GM21423 (cell line): ENCODE measurements at regions not wholly inside any gene's neighbourhood (a gene's known extent, or its start where the extent isn't known, plus 50 kb on each side); places are given as distances from the start of the nearest gene placed in this dataset.

Experiments used
- ATAC-seq: cut with Tn5 transposase; IDR thresholded peaks from one replicate; pipeline ENCODE4 v1.9.1; 2021; ENCODE audit warnings: mild to moderate bottlenecking, moderate library complexity; ENCODE audit not compliant: unreplicated experiment

- no peak for ATAC-seq
These were observed 119.2 kb downstream of the ACKR3 start for GRCh38 chr2:236688563-236689392.

- ATAC-seq, result no peak
These were observed 119.7 kb downstream of the ACKR3 start for GRCh38 chr2:236689393-236689700.

DNA sequence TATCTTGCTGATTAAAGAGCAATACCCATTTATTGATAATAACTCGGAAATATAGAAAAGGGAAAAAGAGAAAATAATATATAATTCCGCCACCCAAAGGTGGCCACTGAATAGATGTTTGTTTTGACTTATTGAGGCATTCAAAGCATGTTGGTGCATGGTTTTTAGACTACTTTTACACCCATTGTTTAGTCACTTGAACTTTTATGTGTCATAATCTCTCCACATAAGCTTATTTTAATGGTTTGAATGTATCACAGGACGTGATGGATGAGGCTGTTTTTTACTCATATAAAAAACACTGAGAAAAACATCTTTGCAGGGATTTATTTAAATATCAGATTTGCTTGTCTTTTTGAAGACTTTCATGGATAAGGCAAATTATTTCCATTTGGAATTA, 120.4 kb downstream of the ACKR3 start:
- ATAC-seq, result no peak

GRCh38 chr2:236690726-236691125, 121.1 kb downstream of the ACKR3 start:
- no peak for ATAC-seq

DNA sequence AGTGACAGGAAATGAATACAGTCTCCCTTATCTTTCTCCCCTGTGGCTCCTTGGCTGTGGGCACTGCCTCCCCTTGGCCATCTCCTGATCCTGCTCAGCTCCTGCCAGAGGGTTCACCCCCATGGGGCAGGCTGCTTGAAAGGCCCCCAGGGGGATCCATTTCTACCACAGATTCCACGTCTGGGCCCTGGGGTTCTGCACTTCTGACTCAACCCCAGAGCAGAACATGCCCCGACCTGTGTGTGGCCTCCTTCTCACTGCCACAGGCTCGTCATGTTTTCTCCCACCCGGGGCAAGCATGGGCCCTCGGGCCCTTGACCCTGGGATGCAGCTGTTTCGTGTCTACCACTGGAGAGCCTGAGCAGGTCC, 122.2 kb downstream of the ACKR3 start:
- ATAC-seq, result no peak

DNA sequence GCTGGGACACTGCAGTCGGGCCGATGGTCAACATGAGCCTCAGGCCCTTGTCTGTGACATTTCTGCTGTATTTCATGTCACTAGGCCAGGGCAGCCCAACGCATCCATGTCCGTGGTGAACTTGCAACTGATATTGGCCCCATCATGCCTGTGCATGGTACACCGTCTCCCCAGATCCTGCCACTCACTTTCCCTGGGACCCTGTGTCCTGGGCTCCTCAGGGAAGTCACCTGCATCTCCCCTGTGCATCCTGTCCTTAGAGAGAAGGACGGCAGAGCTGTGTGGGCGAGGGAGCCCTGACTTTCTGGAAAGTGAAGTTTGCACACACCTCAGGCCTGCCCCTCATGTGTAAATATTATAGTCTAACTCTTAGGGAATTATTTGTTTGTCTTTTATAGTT, 123.3 kb downstream of the ACKR3 start:
- ATAC-seq, result no peak

DNA sequence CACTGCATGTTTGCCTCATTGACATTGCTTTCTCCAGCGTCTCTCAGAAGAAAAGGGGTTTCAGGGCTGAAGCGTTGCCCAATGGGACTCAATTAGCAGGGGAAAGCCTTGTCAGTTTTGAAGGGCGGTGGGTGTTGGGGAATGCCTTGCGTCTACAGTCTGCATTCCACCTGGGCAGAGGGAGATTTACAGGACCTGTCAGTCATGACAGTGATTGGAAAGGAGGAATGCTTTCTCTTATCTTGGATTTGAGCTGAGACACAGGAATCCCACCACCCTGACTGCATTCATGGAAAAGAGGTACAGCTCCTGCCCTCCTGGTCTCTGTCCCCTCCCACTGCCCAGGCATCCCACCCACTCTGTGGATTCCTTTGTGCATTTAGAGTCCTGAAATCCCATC, 123.9 kb downstream of the ACKR3 start:
- ATAC-seq, result no peak

DNA sequence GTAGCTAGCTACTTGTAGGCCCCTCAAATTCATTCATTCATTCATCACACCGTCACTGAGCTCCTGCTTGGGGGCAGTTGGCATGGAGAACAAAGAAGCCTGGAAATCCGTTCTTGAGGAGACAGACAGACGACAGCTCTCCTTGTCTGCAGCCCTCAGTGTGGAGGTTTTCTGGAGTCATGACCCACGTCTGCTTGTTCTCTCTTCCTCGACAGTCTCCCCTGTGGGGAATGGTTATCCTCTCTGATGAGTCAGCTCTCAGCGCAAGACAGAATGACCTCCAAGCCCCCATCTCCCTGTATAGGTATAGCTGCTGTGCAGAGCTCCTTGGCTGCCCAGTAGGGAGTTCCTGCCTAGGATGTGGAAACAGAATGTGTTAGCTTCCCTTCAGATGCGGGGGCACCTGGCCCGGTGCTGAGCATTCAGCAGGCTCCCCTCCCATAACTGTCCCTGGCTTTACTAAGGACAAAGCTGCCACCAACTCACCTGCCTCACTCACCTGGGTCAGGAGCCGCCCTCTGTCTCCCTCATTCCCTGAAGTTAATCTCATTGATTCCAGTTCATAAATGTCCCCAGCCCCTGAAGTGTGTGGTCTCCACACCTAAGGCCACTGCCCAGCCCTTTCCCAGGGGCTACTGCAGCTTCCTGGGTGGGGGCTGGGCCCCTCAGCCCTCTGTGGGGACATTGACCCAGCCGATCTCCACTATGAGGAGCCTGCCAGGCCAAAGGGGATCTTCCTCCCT, 124.7 kb downstream of the ACKR3 start:
- no peak for ATAC-seq

- no peak for ATAC-seq
These were observed 127.2 kb downstream of the ACKR3 start for GRCh38 chr2:236696834-236697233.

DNA sequence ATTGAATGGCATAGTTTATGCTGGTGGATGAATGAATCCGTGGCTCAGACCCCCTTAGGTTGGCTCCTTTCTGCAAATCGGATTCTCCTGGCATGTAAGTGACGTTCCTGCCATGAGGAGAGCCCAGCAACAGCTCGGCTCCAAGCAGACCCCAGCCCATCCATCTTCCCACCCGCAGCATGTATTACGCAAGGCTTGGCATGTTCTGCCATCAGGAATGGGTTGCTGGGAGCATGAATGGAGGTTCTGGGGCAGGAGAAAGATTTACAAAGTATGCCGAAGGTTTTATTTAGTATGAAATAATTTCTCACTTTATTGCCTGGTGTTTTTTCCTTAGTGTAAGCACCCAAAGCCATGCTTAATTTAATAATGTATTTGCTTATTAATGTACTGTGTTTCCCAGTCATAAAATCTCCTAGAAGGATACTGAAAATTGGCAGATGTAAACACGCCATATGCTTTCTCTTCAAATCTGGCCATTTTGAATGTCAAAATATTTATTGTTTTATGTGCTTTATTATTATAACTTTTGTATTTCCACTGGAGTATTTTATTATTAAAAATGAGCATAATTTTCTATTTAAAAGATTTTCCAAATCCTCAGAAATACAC, 128.5 kb downstream of the ACKR3 start:
- ATAC-seq, result no peak

- ATAC-seq, result no peak
These were observed 131.1 kb downstream of the ACKR3 start for GRCh38 chr2:236700703-236701102.

GRCh38 chr2:236702657-236703372, 133.2 kb downstream of the ACKR3 start:
- ATAC-seq, result no peak

- ATAC-seq, result no peak
These were observed 133.7 kb downstream of the ACKR3 start for GRCh38 chr2:236703373-236703709.

DNA sequence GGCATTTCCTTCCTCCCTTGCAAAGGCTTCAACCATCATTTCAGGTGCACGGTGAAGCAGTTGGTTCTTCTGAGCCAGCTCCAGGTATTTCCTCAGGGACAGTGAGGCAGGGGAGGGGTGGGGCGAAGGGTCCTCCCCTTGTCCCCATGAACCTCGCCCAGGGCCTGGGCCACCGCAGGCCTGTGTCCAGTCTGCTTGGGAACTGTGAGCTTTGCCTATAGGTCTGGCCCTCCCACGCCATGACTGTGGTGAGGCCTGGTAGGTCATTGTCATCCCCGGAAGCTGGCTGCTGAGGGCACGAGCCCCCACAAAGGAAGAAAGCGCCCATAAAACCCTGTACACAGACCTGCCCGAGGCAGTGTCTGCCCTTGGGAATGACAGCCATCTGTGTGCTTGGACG, 134.3 kb downstream of the ACKR3 start:
- no peak for ATAC-seq

DNA sequence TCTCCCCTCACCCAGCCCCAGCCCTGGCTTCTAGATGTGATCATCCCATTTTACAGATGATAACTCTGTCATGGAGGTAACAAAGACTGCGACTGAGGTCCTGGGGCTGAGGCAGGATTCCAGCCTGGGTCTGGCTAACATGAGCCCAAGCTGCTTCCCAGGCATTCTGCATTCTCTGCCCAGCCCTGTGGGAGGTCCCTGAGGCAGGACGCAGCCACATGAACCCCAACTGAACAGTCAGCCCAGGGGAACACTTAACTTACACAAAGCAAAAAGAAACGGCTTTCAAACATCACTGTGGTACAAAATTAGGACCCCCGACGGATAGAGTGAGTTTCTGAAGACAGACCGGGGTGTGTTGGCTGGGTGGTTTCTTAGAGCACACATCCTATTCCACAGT, 135.3 kb downstream of the ACKR3 start:
- no peak for ATAC-seq

DNA sequence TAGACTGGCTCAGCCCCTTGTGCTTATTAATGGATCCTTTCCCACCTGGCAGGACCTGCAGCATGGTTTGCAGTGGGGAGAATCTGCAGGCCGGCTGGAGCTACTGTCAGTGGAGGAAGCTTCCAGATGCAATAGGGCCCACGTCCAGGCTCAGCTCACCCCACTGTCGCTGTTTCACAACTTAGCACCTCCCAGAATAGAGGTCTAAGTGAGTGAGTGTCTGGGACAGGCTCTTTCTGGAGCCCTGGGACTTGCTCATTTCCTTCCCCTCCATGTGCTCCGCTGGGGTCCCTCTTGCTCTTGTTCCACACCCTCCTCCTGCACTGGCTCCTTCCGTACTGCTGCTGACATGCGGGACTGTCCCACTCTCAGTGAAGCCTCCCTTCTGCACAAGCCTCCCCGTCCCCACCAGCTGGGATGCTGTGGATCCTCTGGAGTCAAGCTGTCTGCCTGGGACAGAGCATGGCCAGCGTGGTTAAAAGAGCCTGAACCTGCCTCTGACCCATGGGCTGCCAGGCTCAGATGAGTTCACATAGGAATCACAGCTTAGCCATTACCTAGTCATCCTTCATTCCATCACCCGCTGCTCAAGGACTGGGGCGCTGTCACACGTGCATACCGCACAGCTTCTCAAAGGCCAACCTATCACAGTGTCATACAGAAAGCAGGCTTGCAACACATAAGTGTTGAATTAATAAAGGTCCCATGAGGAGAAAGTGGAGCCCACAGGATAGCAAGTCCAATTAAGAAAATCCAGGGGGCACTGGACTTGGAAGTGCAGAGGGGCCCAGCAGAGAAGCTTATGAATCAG, 135.9 kb downstream of the ACKR3 start:
- no peak for ATAC-seq

DNA sequence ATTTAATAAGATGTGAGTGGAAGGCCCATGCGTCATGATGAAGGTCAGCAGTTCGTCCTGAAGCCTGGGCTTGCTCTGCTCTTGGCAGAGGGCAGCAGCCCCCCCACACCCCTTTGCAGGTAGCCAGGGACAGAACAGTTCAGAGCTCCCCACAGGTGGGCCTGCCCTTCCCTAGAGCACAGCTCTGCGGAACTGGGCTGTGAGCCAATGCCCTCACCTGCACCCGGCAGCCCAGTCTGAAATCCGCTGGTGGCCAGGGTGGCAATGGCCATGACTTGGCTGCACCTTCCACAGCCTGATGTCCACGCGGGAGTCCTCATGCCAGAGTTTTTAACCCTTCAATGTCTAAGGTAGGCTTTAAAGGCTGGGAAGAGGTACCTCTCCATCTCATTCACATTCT, 136.7 kb downstream of the ACKR3 start:
- ATAC-seq, result no peak

DNA sequence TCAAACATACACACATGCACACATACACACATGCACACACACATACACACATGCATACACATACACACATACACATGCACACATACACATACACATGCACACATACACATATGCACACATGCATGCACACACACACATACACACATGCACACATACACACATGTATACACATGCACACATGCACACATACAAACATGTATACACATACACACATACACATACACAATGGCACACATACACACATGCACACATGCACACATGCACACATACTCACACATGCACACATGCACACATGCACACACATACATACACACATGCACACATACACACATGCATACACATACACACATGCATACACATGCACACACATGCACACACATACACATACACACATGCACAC, 137.2 kb downstream of the ACKR3 start:
- ATAC-seq, result no peak

- ATAC-seq, result no peak
These were observed 141.8 kb downstream of the ACKR3 start for GRCh38 chr2:236711440-236711839.

DNA sequence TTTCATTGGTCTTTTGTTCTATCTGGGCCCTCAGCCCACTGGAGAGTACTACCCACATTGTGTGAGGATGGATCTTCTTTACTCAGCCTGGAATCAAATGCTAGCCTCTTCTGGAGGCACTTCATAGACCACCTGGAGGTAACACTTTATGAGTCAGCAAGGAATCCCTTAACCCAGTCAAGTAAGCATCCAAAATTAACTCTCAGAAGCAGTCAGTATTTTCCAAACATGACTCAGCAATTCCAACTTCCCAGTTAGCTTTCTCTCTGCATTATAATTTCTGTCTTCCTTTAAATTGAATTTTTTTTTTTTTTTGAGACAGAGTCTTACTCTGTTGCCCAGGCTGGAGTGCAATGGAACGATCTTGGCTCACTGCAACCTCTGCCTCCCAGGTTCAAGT, 142.7 kb downstream of the ACKR3 start:
- ATAC-seq, result no peak
